A549 (cell line): ENCODE measurements at regions not wholly inside any gene's neighbourhood (a gene's known extent, or its start where the extent isn't known, plus 50 kb on each side); places are given as distances from the start of the nearest gene placed in this dataset.

ENCODE experiments used
- CEBPB ChIP-seq, 2 experiments: fragments of >200 bp in 1 of 2; sonication (Bioruptor Twin) in 1 of 2; formaldehyde crosslinking in 1 of 2; IDR thresholded peaks; 2 replicates each; pipeline ENCODE4 v1.6.1; 2012 to 2016
- CHD2 ChIP-seq: fragments of 150-350 bp; IDR thresholded peaks from 2 replicates; pipeline ENCODE4 v1.6.1; 2014; ENCODE audit warnings: low read length; ENCODE audit not compliant: partially characterized antibody
- CTCF ChIP-seq: fragments of >200 bp; sonication (Bioruptor Twin); formaldehyde crosslinking; IDR thresholded peaks from 3 replicates; pipeline ENCODE4 v1.5.1; 2016
- EP300 ChIP-seq, 2 experiments: fragments of >200 bp; sonication (Bioruptor Twin); formaldehyde crosslinking; IDR thresholded peaks; 2 replicates in 1 of 2; 3 replicates in 1 of 2; pipeline ENCODE4 v1.6.1; 2016 to 2017
- FOSL2 ChIP-seq, 2 experiments: fragments of 450-650 bp in 1 of 2; fragments of >200 bp in 1 of 2; sonication (Bioruptor Twin) in 1 of 2; formaldehyde crosslinking; IDR thresholded peaks; 2 replicates each; pipeline versions ENCODE4 v1.5.0 to v1.6.1; 2016 to 2020; ENCODE audit warnings: mild to moderate bottlenecking in 1 of 2, moderate library complexity in 1 of 2
- FOXS1 ChIP-seq: fragments of 250-450 bp; sonication (Bioruptor Pico); IDR thresholded peaks from 2 replicates; pipeline ENCODE4 v1.5.0; 2020; ENCODE audit warnings: mild to moderate bottlenecking, moderate library complexity
- HMGXB4 ChIP-seq: fragments of 250-450 bp; sonication (Bioruptor Pico); IDR thresholded peaks from 2 replicates; pipeline ENCODE4 v1.5.0; 2021; ENCODE audit warnings: mild to moderate bottlenecking, moderate library complexity, borderline replicate concordance
- HOXB13 ChIP-seq: fragments of 250-450 bp; sonication (Bioruptor Pico); IDR thresholded peaks from 2 replicates; pipeline ENCODE4 v1.5.0; 2020; ENCODE audit warnings: low read depth, mild to moderate bottlenecking, moderate library complexity
- NFE2L2 ChIP-seq: fragments of 150-350 bp; conservative IDR thresholded peaks from 2 replicates; pipeline ENCODE4 v1.6.1; 2014; ENCODE audit warnings: low read length
- POLR2A ChIP-seq: IDR thresholded peaks from 2 replicates; pipeline ENCODE4 v1.6.1; 2012; ENCODE audit warnings: mild to moderate bottlenecking, low read length
- RAD21 ChIP-seq, 2 experiments: fragments of >200 bp in 1 of 2; sonication (Bioruptor Twin) in 1 of 2; formaldehyde crosslinking in 1 of 2; IDR thresholded peaks in 1 of 2; conservative IDR thresholded peaks in 1 of 2; 2 replicates in 1 of 2; 3 replicates in 1 of 2; pipeline ENCODE4 v1.6.1; 2012 to 2018; ENCODE audit warnings: inconsistent platforms in 1 of 2
- SMC3 ChIP-seq: fragments of >200 bp; sonication (Bioruptor Twin); formaldehyde crosslinking; IDR thresholded peaks from 3 replicates; pipeline ENCODE4 v1.6.1; 2018; ENCODE audit warnings: inconsistent platforms
- ZC3H11A ChIP-seq: fragments of 450-650 bp; IDR thresholded peaks from 2 replicates; pipeline ENCODE4 v1.6.1; 2014; ENCODE audit warnings: antibody characterized with exemption, mild to moderate bottlenecking
- ZFP36 ChIP-seq: fragments of 450-650 bp; IDR thresholded peaks from 2 replicates; pipeline ENCODE4 v1.6.1; 2014; ENCODE audit warnings: borderline replicate concordance; ENCODE audit not compliant: partially characterized antibody

- TF ChIP-seq CTCF (no peak), ZFP36 (no peak), FOSL2 (IDR thresholded peaks at IDR 0.05) (no peak), FOSL2 (CRISPR knock-in tag; IDR thresholded peaks at IDR 0.05) (no peak), POLR2A (no peak), RAD21 (conservative IDR thresholded peaks at IDR 0.05 in 1 of 2, IDR thresholded peaks at IDR 0.05 in 1 of 2) (no peak), EP300 (IDR thresholded peaks at IDR 0.05) (no peak), HMGXB4 (CRISPR knock-in tag) (no peak), SMC3 (no peak), CEBPB (IDR thresholded peaks at IDR 0.05) (no peak), CHD2 (no peak), ZC3H11A (no peak), HOXB13 (no peak), NFE2L2 (no peak), FOXS1 (CRISPR knock-in tag) (no peak)
Measured at GRCh38 chr6:153425536-153425935, 294.5 kb upstream of the RGS17 start.
